IPS-18c (cell line): ENCODE measurements at regions not wholly inside any gene's neighbourhood (a gene's known extent, or its start where the extent isn't known, plus 50 kb on each side); places are given as distances from the start of the nearest gene placed in this dataset.
"Not testable (repeated sequence)": the region's sequence is repeated elsewhere in the genome, so short reads cannot be mapped to it uniquely, and the experiment has no call there.

Experiments used
- H3K4me3 ChIP-seq: 2 replicates; pipeline ENCODE4 v1.7.0; 2013; ENCODE audit warnings: low read depth, mild to moderate bottlenecking, low read length, moderate library complexity; ENCODE audit not compliant: insufficient read depth
- H3K9me3 ChIP-seq: one replicate; pipeline ENCODE4 v1.6.1; 2013; ENCODE audit warnings: mild to moderate bottlenecking, low read length, moderate library complexity; ENCODE audit not compliant: control insufficient read depth, insufficient read depth

- H3K9me3 ChIP-seq = no peaks in the 10 kb centered on the region
Measured at GRCh38 chr1:208336137-208336518, 91.9 kb upstream of the PLXNA2 start.

GRCh38 chr1:208339911-208340310 lies 95.7 kb upstream of the PLXNA2 start:
- no peaks in the 10 kb centered on the region for H3K9me3 ChIP-seq
- no peak overlapping the region for H3K4me3 ChIP-seq

More at GRCh38 chr1:208336137-208336518, 91.9 kb upstream of the PLXNA2 start:
- H3K4me3 ChIP-seq = no peak overlapping the region

GRCh38 chr1:208343226-208343625 lies 99.0 kb upstream of the PLXNA2 start:
- no peak overlapping the region for H3K4me3 ChIP-seq
- H3K9me3 ChIP-seq = no peaks in the 10 kb centered on the region

- H3K4me3 ChIP-seq = no peak overlapping the region
- no peaks in the 10 kb centered on the region for H3K9me3 ChIP-seq
Measured at GRCh38 chr1:208344202-208344857, 100.1 kb upstream of the PLXNA2 start.

GRCh38 chr1:208347191-208347590 lies 103.0 kb upstream of the PLXNA2 start:
- Histone ChIP-seq H3K4me3 (no peak overlapping the region; the same call in 1 of the 2 replicates), H3K9me3 (no peaks in the 10 kb centered on the region)

- H3K9me3 ChIP-seq = no peaks in the 10 kb centered on the region
- H3K4me3 ChIP-seq = no peak overlapping the region
Measured at GRCh38 chr1:208349694-208350330, 105.6 kb upstream of the PLXNA2 start.

GRCh38 chr1:208350815-208351214 lies 106.6 kb upstream of the PLXNA2 start:
- Histone ChIP-seq H3K4me3 (no peak overlapping the region), H3K9me3 (no peaks in the 10 kb centered on the region)

- H3K4me3 ChIP-seq = no peak overlapping the region
- H3K9me3 ChIP-seq = no peaks in the 10 kb centered on the region
Measured at GRCh38 chr1:208351838-208352237, 107.7 kb upstream of the PLXNA2 start.

- not testable (repeated sequence) for H3K9me3 ChIP-seq, H3K4me3 ChIP-seq
Measured at GRCh38 chr1:208353797-208354196, 109.6 kb upstream of the PLXNA2 start.

GRCh38 chr1:208357644-208358507 lies 113.7 kb upstream of the PLXNA2 start:
- no peaks in the 10 kb centered on the region for H3K9me3 ChIP-seq
- H3K4me3 ChIP-seq = no peak overlapping the region

- H3K9me3 ChIP-seq = no peaks in the 10 kb centered on the region
- H3K4me3 ChIP-seq = no peak overlapping the region
Measured at GRCh38 chr1:208358651-208359050, 114.5 kb upstream of the PLXNA2 start.

GRCh38 chr1:208362011-208362410 lies 117.8 kb upstream of the PLXNA2 start:
- Histone ChIP-seq H3K4me3 (no peak overlapping the region), H3K9me3 (no peaks in the 10 kb centered on the region)

- H3K4me3 ChIP-seq = no peak overlapping the region
- H3K9me3 ChIP-seq = peaks cover under 1% of the 10 kb centered on the region
Measured at GRCh38 chr1:208366559-208366958, 122.4 kb upstream of the PLXNA2 start.

- peaks cover 2% of the 10 kb centered on the region for H3K9me3 ChIP-seq
- no peak overlapping the region for H3K4me3 ChIP-seq
Measured at GRCh38 chr1:208369045-208369444, 124.9 kb upstream of the PLXNA2 start.

GRCh38 chr1:208369658-208370057 lies 125.5 kb upstream of the PLXNA2 start:
- no peak overlapping the region for H3K4me3 ChIP-seq
- H3K9me3 ChIP-seq = peaks cover 2% of the 10 kb centered on the region

- Histone ChIP-seq H3K9me3 (peaks cover 2% of the 10 kb centered on the region), H3K4me3 (no peak overlapping the region)
Measured at GRCh38 chr1:208374391-208374941, 130.3 kb upstream of the PLXNA2 start.

GRCh38 chr1:208381481-208381880 lies 137.3 kb upstream of the PLXNA2 start:
- H3K9me3 ChIP-seq = no peaks in the 10 kb centered on the region
- H3K4me3 ChIP-seq = no peak overlapping the region
